Sigmoid colon (tissue), 4 donors: ENCODE measurements at regions not wholly inside any gene's neighbourhood (a gene's known extent, or its start where the extent isn't known, plus 50 kb on each side); places are given as distances from the start of the nearest gene placed in this dataset.

ENCODE experiments used
- EP300 ChIP-seq, 4 donors: sonication (generic); formaldehyde crosslinking; IDR thresholded peaks; one replicate each; pipeline ENCODE4 v1.6.1; 2017; ENCODE audit warnings: antibody characterized with exemption in 4 of 4
- POLR2A ChIP-seq, 2 donors: fragments of 450-650 bp; IDR thresholded peaks; one replicate each; pipeline ENCODE4 v1.6.1; 2016; ENCODE audit warnings: antibody characterized with exemption in 2 of 2, mild to moderate bottlenecking in 2 of 2, moderate library complexity in 2 of 2
- POLR2AphosphoS5 ChIP-seq, 4 donors: sonication (generic); formaldehyde crosslinking; IDR thresholded peaks; one replicate each; pipeline ENCODE4 v1.6.1; 2017; ENCODE audit warnings: antibody characterized with exemption in 4 of 4
- TF ChIP-seq, protein P1 (sequence below), 4 experiments: fragments of 450-650 bp in 3 of 4; fragments of 200-600 bp in 1 of 4; IDR thresholded peaks; one replicate each; pipeline ENCODE4 v1.5.1; 2016 to 2019; ENCODE audit warnings: antibody characterized with exemption in 4 of 4, mild to moderate bottlenecking in 3 of 4, moderate library complexity in 2 of 4

DNA sequence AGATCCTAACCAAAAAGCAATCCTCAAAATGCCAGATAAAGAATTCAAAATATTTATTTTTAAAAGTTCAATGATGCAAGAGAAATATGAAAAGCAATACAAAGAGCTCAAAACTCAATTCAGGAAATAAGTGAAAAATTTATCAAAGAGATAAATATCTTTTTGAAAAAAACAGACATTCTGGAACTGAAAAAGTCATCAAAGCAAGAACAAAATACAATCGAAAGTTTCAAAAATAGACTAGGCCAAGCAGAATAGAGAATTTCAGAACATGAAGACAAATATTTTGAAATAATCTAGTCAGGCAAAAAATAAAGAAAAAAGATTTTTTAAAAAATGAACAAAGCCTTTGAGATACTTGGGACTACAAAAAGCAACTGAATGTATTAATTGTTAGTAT is 83.4 kb upstream of the STT3B start:
- TF ChIP-seq POLR2A (IDR thresholded peaks at IDR 0.05) (no peak), POLR2AphosphoS5 (IDR thresholded peaks at IDR 0.05) (no peak), EP300 (IDR thresholded peaks at IDR 0.05) (no peak)
- TF ChIP-seq, protein P1, sequence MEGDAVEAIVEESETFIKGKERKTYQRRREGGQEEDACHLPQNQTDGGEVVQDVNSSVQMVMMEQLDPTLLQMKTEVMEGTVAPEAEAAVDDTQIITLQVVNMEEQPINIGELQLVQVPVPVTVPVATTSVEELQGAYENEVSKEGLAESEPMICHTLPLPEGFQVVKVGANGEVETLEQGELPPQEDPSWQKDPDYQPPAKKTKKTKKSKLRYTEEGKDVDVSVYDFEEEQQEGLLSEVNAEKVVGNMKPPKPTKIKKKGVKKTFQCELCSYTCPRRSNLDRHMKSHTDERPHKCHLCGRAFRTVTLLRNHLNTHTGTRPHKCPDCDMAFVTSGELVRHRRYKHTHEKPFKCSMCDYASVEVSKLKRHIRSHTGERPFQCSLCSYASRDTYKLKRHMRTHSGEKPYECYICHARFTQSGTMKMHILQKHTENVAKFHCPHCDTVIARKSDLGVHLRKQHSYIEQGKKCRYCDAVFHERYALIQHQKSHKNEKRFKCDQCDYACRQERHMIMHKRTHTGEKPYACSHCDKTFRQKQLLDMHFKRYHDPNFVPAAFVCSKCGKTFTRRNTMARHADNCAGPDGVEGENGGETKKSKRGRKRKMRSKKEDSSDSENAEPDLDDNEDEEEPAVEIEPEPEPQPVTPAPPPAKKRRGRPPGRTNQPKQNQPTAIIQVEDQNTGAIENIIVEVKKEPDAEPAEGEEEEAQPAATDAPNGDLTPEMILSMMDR (IDR thresholded peaks at IDR 0.05), result no peak
